Fibroblast of pulmonary artery (primary cell): ENCODE measurements at regions not wholly inside any gene's neighbourhood (a gene's known extent, or its start where the extent isn't known, plus 50 kb on each side); places are given as distances from the start of the nearest gene placed in this dataset.

Experiments
- DNase-seq: peaks from one replicate; pipeline ENCODE4 v3.0.0-alpha.2; 2010; ENCODE audit warnings: low read depth
- H3K4me3 ChIP-seq: replicated peaks from 2 replicates; pipeline ENCODE4 v1.5.1; 2011; ENCODE audit warnings: low read depth, mild to moderate bottlenecking, control low read depth, low read length, moderate library complexity
- CTCF ChIP-seq: IDR thresholded peaks from 2 replicates; pipeline ENCODE4 v1.5.1; 2011; ENCODE audit warnings: mild to moderate bottlenecking, control low read depth, low read length, inconsistent platforms; ENCODE audit errors: missing control alignments

DNA sequence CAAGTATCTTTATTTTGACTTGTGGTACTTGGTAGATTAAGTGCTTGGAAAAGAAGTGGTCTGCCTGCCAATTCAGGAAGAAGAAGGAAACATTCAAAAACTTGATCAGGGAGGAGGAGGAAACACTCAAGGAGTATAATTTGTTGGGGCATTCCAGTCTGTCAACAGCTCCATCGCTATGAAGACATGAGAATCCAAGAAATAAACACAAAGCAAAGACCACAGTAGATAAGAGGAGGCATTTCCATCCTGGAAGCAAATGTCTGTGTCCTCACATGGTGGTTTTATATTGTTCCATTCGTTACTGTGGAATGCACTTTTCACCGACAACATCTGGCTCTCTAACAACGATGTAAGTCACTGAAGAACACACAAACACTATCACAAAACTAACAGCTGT, 176.1 kb upstream of the FRMD4B start:
- no peak for TF ChIP-seq CTCF
- peak; percentile 73 for DNase-seq
- no peak overlapping the region for H3K4me3 ChIP-seq

DNA sequence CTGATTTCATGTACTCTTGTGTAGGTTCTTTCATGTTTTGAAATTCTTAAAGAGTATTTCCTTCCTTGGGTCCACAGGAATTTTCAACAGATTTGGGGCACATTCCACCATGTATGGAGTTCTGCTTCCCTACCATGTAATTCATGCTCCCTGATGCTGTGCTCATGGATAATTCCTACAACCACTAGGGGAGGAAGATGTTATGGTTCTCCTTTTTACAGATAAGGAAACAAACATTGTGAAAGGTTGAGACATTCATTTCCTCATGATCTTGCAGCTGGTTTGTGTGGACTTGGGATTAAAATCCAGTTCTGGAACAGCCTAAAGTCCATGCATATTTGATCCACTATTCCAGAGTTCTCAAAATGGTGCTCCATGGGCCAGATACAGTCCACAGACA, 174.9 kb upstream of the FRMD4B start:
- peak; percentile 26 for DNase-seq
- peak; percentile 23 for TF ChIP-seq CTCF
- no peak overlapping the region for H3K4me3 ChIP-seq

- TF ChIP-seq CTCF: no peak
- H3K4me3 ChIP-seq: no peak overlapping the region
- DNase-seq: no peak
These were observed 174.2 kb upstream of the FRMD4B start for GRCh38 chr3:69560116-69560515.

- TF ChIP-seq CTCF: no peak
- peak; percentile 96 for DNase-seq
- H3K4me3 ChIP-seq: no peak overlapping the region
These were observed 173.0 kb upstream of the FRMD4B start for GRCh38 chr3:69558912-69559311.

- no peak for TF ChIP-seq CTCF
- DNase-seq: no peak
- no peak overlapping the region for H3K4me3 ChIP-seq
These were observed 168.7 kb upstream of the FRMD4B start for GRCh38 chr3:69554576-69554975.

DNA sequence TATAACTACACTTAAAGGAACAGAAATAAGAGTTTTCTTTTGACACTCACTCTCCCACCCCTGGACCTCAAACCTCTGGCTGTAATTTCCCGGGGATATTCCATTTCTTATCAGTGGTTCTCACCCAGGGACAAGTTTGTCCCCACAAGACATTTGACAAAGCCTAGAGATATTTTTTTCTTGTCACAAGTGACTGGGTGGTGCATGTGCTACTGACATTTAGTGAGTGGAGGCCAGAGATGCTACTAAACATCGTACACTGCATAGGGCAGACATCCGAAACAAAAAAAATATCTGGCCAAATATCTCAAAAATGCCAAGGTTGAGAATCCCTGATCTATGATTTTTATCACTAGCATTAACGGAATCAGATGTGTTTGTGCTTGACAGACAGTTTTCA, 168.0 kb upstream of the FRMD4B start:
- no peak for DNase-seq
- no peak overlapping the region for H3K4me3 ChIP-seq
- no peak for TF ChIP-seq CTCF

GRCh38 chr3:69547461-69547880, 161.6 kb upstream of the FRMD4B start:
- H3K4me3 ChIP-seq: no peak overlapping the region
- no peak for DNase-seq
- TF ChIP-seq CTCF: no peak
